ENCODE measurements at regions not wholly inside any gene's neighbourhood (a gene's known extent, or its start where the extent isn't known, plus 50 kb on each side); places are given as distances from the start of the nearest gene placed in this dataset.

DNA sequence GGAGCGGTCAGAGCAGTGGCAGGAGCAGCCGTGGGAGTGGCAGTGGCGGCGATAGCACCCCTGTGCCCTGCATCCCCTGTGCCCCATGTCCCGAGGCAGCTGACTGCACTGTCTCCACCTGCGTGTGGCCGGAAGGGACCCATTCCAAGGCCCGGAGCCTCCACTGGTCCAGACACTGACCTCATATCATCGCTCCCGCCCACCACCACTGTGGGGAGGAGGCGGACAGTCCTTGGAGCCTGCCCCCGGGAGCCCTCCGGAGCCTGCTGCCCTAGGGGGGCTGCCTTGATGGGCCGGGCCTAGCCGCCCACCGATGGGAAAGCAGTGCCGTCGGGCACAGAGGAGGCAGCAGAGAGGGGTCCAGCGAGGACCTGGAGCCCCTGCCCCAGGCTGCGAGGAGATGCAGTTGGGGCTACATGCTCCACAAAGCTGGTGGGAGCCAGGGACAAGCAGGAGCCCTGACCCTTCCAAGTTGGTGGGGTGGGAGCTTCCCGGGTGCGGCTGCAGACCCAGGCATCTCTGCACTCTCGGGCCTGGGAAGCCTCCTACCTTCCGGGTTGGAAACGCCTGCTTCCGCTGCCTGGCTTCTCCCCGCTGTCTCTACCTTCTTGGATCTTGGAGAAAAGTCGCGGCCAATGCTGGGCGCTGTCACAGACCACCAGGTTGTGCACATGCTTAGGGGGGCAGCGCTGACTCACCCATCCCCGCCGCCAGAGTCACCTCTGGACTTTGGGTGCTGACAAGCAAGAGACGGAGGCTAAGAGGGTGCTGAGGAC is 283.2 kb upstream of the ROBO1 start:
- DNase-seq, result no peak
- Histone ChIP-seq H3K27me3 (ENCODE audit: insufficient read depth, low read depth, severe bottlenecking) (no peaks in the 10 kb centered on the region), H3K4me3 (ENCODE audit: low read depth, low read length) (no peak overlapping the region), H3K27ac (no peak overlapping the region), H3K36me3 (no peaks in the 10 kb centered on the region), H3K9me3 (ENCODE audit: severe bottlenecking) (no peaks in the 10 kb centered on the region)
- TF ChIP-seq, protein P1, sequence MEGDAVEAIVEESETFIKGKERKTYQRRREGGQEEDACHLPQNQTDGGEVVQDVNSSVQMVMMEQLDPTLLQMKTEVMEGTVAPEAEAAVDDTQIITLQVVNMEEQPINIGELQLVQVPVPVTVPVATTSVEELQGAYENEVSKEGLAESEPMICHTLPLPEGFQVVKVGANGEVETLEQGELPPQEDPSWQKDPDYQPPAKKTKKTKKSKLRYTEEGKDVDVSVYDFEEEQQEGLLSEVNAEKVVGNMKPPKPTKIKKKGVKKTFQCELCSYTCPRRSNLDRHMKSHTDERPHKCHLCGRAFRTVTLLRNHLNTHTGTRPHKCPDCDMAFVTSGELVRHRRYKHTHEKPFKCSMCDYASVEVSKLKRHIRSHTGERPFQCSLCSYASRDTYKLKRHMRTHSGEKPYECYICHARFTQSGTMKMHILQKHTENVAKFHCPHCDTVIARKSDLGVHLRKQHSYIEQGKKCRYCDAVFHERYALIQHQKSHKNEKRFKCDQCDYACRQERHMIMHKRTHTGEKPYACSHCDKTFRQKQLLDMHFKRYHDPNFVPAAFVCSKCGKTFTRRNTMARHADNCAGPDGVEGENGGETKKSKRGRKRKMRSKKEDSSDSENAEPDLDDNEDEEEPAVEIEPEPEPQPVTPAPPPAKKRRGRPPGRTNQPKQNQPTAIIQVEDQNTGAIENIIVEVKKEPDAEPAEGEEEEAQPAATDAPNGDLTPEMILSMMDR (IDR thresholded peaks at IDR 0.05; ENCODE audit: low read depth, low read length), result no peak

DNA sequence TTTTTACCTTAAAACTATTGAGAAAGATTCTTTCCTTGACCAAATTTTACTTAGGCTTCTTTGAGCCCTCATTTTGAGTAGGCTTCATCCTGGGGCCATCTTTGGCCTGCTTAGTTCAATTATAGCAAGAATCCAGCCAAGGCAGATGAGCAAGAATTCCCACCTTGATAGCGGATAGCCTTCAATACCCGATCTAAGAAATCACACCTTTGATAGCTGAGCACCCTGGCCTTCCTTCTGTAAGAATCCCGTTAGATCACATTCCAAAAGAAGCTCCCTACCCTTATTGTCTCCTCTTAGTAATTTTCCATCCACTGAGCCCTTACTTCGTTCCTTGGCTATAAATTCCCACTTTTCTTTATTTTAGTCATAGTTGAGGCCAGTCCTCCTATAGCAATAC is 275.4 kb upstream of the ROBO1 start:
- TF ChIP-seq, protein P1 (IDR thresholded peaks at IDR 0.05; ENCODE audit: low read depth, low read length), result no peak
- Histone ChIP-seq H3K27ac (no peak overlapping the region), H3K9me3 (ENCODE audit: severe bottlenecking) (no peaks in the 10 kb centered on the region), H3K36me3 (no peaks in the 10 kb centered on the region), H3K27me3 (ENCODE audit: insufficient read depth, low read depth, severe bottlenecking) (no peaks in the 10 kb centered on the region), H3K4me3 (ENCODE audit: low read depth, low read length) (no peak overlapping the region)
- no peak for DNase-seq

DNA sequence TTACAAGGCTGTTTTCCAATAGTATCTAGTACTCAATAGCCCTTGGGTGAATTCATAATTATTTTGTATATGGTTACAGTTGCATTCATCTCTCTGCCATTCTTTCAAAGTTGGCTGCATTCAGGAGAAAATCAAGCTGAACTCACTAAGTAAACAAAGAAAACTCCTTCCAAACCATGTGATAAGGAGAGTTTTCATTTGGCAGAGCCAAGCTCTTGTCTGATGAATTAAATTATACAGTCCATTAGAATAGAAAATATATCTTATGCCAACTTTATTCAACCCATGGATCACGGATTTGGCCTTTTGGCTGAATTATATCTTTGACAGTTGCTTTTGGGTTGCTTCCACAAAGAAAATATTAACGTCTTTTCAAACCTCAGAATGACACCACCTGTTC is 272.3 kb upstream of the ROBO1 start:
- Histone ChIP-seq H3K4me3 (ENCODE audit: low read depth, low read length) (no peak overlapping the region), H3K9me3 (ENCODE audit: severe bottlenecking) (no peaks in the 10 kb centered on the region), H3K27ac (no peak overlapping the region), H3K27me3 (ENCODE audit: insufficient read depth, low read depth, severe bottlenecking) (no peaks in the 10 kb centered on the region), H3K36me3 (no peaks in the 10 kb centered on the region)
- DNase-seq, result no peak
- TF ChIP-seq, protein P1 (IDR thresholded peaks at IDR 0.05; ENCODE audit: low read depth, low read length), result no peak

DNA sequence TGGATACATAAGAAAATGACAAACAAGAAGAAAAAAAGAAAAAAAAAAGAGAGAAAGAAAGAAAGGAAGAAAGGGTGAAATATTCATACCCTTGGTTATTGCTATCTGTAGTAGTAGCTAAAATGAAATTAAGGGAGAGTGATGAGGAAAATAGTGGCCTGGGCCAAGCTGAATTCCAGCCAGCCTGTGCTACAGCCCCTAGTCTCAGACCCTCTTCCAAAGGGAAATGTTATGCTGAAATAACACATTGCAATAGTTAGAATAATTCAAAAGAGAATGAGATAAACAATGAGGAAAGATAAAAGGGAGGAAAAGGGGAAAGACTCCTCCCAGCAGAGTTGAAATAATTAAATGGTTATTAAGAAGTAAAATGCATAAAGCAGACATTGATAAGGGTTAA is 268.4 kb upstream of the ROBO1 start:
- Histone ChIP-seq H3K4me3 (ENCODE audit: low read depth, low read length) (no peak overlapping the region), H3K27me3 (ENCODE audit: insufficient read depth, low read depth, severe bottlenecking) (no peaks in the 10 kb centered on the region), H3K36me3 (no peaks in the 10 kb centered on the region), H3K27ac (no peak overlapping the region), H3K9me3 (ENCODE audit: severe bottlenecking) (no peaks in the 10 kb centered on the region)
- TF ChIP-seq, protein P1 (IDR thresholded peaks at IDR 0.05; ENCODE audit: low read depth, low read length), result no peak
- no peak for DNase-seq

DNA sequence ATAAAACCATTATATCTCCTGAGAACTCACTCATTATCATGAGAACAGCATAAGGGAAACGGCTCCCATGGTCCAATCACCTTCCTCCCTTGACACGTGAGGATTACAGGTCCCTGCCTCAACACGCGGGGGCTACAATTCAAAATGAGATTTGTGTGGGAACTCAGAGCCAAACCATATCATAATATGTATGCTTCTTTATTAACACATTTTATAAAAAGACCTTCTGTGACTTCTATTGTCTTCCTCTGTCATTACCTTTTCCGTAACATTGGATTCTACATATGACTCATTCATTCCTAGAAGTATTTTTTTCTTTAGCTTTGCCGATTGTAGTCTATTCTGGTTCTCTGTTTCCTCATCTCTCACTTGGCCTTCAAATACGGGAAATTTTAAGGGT is 267.2 kb upstream of the ROBO1 start:
- Histone ChIP-seq H3K27me3 (ENCODE audit: insufficient read depth, low read depth, severe bottlenecking) (no peaks in the 10 kb centered on the region), H3K36me3 (no peaks in the 10 kb centered on the region), H3K4me3 (ENCODE audit: low read depth, low read length) (no peak overlapping the region), H3K9me3 (ENCODE audit: severe bottlenecking) (no peaks in the 10 kb centered on the region), H3K27ac (no peak overlapping the region)
- DNase-seq, result no peak
- TF ChIP-seq, protein P1 (IDR thresholded peaks at IDR 0.05; ENCODE audit: low read depth, low read length), result no peak

DNA sequence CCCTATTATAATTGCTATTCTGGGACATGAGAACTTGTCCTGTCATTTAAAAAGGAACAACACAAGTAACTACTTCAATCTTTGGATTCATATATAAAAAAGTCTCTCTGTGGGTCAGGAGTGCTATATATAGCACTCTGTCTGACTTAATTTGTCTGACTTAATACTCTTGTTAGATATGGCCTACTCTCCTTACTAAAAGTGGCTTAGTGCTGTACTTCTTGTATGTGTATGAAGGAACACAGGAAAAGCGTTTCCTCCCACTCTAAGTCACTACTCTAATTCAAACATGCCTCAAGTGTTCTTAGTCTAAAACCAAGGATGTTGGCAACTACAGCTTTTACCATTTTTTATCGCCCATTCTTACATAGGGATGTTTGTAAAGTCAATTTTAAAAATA is 255.2 kb upstream of the ROBO1 start:
- no peak for DNase-seq
- H3K9me3 ChIP-seq (ENCODE audit: severe bottlenecking), result no peaks in the 10 kb centered on the region
- H3K36me3 ChIP-seq, result no peaks in the 10 kb centered on the region
- H3K4me3 ChIP-seq (ENCODE audit: low read depth, low read length), result no peak overlapping the region
- TF ChIP-seq, protein P1 (IDR thresholded peaks at IDR 0.05; ENCODE audit: low read depth, low read length), result no peak
- H3K27me3 ChIP-seq (ENCODE audit: insufficient read depth, low read depth, severe bottlenecking), result no peaks in the 10 kb centered on the region
- H3K27ac ChIP-seq, result no peak overlapping the region
